Neural cell (in vitro differentiated cells): ENCODE measurements at regions not wholly inside any gene's neighbourhood (a gene's known extent, or its start where the extent isn't known, plus 50 kb on each side); places are given as distances from the start of the nearest gene placed in this dataset.

ENCODE experiments used
- CTCF ChIP-seq: fragments of 450-650 bp; IDR thresholded peaks from 2 replicates; pipeline ENCODE4 v1.5.1; 2014; ENCODE audit warnings: antibody characterized with exemption, mild to moderate bottlenecking, moderate library complexity; ENCODE audit not compliant: poor library complexity, severe bottlenecking
- EP300 ChIP-seq: fragments of 450-650 bp; conservative IDR thresholded peaks from 2 replicates; pipeline ENCODE4 v1.6.1; 2014; ENCODE audit warnings: antibody characterized with exemption, mild to moderate bottlenecking, moderate library complexity; ENCODE audit not compliant: poor library complexity, severe bottlenecking
- EZH2 ChIP-seq: fragments of 200-600, 300-800 bp; shearing (Covaris generic), sonication (generic); IDR thresholded peaks from 2 replicates; pipeline ENCODE4 v1.6.1; 2014; ENCODE audit warnings: antibody characterized with exemption, low read length, borderline replicate concordance, mild to moderate bottlenecking; ENCODE audit not compliant: insufficient read depth, poor library complexity, severe bottlenecking
- MXI1 ChIP-seq: fragments of 450-650 bp; conservative IDR thresholded peaks from 2 replicates; pipeline ENCODE4 v1.6.1; 2014; ENCODE audit warnings: antibody characterized with exemption, mild to moderate bottlenecking; ENCODE audit not compliant: poor library complexity, severe bottlenecking
- RAD21 ChIP-seq: fragments of 450-650 bp; conservative IDR thresholded peaks from 2 replicates; pipeline ENCODE4 v1.6.1; 2014; ENCODE audit warnings: antibody characterized with exemption, mild to moderate bottlenecking, moderate library complexity
- TAF1 ChIP-seq: IDR thresholded peaks from 2 replicates; pipeline ENCODE4 v1.6.1; 2012; ENCODE audit warnings: low read depth

GRCh38 chr3:76387000-76387399 lies 601.7 kb upstream of the ZNF717 start:
- TF ChIP-seq EZH2 (no peak), CTCF (no peak), MXI1 (no peak), EP300 (no peak), TAF1 (no peak), RAD21 (no peak)
